Ovary (tissue), 3 donors: ENCODE measurements at regions not wholly inside any gene's neighbourhood (a gene's known extent, or its start where the extent isn't known, plus 50 kb on each side); places are given as distances from the start of the nearest gene placed in this dataset.

Source experiments
- CTCF ChIP-seq, 3 donors: fragments of 450-650 bp in 2 of 3; fragments of 200-600 bp in 1 of 3; IDR thresholded peaks; one replicate each; pipeline versions ENCODE4 v1.5.1 to v1.8.0; 2016 to 2022; ENCODE audit warnings: antibody characterized with exemption in 3 of 3, mild to moderate bottlenecking in 1 of 3
- EP300 ChIP-seq: sonication (generic); formaldehyde crosslinking; IDR thresholded peaks from one replicate; pipeline ENCODE4 v1.6.1; 2017; ENCODE audit warnings: antibody characterized with exemption
- POLR2A ChIP-seq: fragments of 450-650 bp; IDR thresholded peaks from one replicate; pipeline ENCODE4 v1.6.1; 2017; ENCODE audit warnings: antibody characterized with exemption, mild to moderate bottlenecking, moderate library complexity
- donor health status: DM: no; HTN: no; CAD: no.

- no peak for TF ChIP-seq CTCF (IDR thresholded peaks at IDR 0.05)
- TF ChIP-seq EP300: no peak
- TF ChIP-seq POLR2A: no peak
Observed at GRCh38 chr15:98560338-98560737, 88.0 kb upstream of the IGF1R start.
